ENCODE measurements at regions not wholly inside any gene's neighbourhood (a gene's known extent, or its start where the extent isn't known, plus 50 kb on each side); places are given as distances from the start of the nearest gene placed in this dataset.

DNA sequence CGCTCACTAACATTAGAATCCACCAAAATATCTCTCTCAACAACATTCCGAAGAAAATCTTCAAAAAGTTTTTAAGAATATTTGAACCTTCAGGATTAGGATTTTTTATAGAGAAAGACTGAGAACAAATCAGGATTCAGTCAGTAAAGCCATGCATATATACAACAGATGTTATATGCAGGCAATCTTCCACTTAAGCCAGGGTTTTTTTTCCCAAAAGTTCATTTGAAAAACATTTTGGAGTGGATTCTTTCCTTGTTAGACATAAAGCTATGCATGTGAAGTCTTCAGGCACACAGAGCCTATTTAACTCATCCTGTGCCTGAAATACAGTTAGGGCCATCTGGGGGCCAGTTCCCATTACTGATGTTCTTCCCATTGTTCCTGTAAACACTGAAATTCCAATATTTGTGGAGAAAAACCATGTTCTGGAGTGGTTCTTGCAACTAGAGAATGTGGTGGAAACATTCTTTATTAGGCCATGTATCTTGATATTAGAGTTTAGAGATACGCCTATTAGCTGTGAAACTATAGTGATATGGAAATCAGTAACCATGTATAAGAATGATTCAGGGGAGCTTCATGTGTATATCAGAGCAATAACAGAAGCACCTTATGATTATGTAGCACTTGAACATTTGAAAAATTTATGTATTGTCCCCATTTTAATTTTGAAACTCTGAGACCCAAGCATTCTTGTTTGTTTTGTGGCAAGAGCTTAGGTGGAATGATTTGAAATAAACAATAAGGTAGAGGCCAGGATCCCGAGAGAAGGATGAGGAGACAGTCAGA is 61.7 kb downstream of the PLEKHG1 start:
- no peak overlapping the region for H3K27ac ChIP-seq
- TF ChIP-seq, protein P1, sequence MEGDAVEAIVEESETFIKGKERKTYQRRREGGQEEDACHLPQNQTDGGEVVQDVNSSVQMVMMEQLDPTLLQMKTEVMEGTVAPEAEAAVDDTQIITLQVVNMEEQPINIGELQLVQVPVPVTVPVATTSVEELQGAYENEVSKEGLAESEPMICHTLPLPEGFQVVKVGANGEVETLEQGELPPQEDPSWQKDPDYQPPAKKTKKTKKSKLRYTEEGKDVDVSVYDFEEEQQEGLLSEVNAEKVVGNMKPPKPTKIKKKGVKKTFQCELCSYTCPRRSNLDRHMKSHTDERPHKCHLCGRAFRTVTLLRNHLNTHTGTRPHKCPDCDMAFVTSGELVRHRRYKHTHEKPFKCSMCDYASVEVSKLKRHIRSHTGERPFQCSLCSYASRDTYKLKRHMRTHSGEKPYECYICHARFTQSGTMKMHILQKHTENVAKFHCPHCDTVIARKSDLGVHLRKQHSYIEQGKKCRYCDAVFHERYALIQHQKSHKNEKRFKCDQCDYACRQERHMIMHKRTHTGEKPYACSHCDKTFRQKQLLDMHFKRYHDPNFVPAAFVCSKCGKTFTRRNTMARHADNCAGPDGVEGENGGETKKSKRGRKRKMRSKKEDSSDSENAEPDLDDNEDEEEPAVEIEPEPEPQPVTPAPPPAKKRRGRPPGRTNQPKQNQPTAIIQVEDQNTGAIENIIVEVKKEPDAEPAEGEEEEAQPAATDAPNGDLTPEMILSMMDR (conservative IDR thresholded peaks at IDR 0.05), result no peak

DNA sequence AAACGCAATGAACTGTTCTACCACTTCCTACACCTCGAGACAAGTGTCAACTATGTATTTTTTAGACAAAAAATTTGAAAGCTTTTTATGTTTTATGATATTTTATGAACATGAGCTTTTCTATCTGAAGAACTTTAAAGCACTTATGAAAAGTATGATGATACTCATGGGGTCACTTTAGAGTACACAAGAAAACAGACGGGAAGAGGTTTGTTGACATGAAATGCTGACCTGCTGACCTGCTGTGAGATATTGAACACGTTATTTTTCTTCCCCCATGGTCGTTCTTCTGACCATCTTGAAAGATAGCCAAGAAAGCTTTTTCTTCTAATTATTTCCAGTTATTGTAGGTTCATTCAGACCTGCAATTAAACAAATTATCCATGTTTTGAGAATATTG is 63.1 kb downstream of the PLEKHG1 start:
- TF ChIP-seq, protein P1 (conservative IDR thresholded peaks at IDR 0.05), result no peak

DNA sequence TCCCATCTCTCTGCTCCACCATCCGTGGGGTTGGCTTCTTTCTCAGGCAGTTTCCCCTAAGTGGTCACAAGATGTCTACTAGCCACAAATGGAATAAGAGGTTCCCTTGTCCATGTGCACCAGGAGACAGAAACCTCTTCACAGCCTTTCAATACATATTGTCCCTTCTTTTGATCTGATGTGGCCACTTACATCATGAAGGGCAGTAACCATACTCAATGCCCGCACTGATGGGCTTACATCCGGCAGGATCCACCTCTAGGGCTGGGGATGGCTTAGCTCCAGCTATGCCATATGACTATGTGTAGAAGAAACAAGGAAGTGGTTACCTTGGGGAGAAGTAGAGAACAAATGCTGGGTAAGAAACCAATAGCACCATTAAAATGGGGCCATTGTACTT is 64.4 kb downstream of the PLEKHG1 start:
- TF ChIP-seq, protein P1 (conservative IDR thresholded peaks at IDR 0.05), result no peak
- no peak overlapping the region for H3K27ac ChIP-seq

More for the DNA sequence above, 63.1 kb downstream of the PLEKHG1 start:
- no peak overlapping the region for H3K27ac ChIP-seq

DNA sequence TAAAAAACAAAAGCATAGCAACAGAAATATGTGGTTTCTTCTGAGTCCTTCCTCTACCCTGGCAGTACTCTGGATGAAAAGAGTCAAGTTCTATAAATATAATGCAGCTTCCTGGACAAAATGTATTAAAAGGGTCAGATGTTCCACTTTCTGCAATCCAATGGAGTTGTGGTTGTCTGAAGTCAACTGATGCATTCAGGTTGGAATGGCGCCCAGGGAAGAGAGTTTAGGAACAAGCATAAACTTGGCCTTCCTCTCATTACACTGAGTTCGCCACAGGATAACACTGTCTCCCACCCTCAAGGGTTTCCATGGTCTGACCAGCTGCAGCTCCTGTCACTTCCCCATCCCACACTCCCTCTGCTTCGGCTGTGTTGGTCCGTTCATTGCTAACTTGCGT is 66.4 kb downstream of the PLEKHG1 start:
- TF ChIP-seq, protein P1 (conservative IDR thresholded peaks at IDR 0.05), result no peak
- no peak overlapping the region for H3K27ac ChIP-seq

DNA sequence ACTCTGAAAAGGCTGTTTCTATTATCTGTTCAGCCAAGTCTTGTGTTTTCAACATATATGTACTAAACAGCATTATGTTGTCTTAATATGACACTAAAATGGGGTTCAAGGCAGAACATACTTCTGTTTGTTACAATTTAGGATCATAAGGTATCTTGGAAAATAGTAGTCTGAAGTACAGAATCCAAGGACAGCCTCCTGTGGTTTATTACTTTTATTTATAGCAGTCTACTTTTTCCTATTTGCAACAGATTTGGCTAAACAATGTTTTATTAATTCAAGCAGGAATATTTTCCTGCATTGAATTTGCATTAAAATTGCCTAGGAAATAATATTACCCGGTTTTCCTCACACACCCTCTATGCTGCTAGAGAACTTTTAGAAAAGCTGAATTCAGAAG is 67.7 kb downstream of the PLEKHG1 start:
- TF ChIP-seq, protein P1 (conservative IDR thresholded peaks at IDR 0.05), result no peak
- H3K27ac ChIP-seq, result peak overlapping the region; percentile 57; the same call in 1 of the 2 replicates

DNA sequence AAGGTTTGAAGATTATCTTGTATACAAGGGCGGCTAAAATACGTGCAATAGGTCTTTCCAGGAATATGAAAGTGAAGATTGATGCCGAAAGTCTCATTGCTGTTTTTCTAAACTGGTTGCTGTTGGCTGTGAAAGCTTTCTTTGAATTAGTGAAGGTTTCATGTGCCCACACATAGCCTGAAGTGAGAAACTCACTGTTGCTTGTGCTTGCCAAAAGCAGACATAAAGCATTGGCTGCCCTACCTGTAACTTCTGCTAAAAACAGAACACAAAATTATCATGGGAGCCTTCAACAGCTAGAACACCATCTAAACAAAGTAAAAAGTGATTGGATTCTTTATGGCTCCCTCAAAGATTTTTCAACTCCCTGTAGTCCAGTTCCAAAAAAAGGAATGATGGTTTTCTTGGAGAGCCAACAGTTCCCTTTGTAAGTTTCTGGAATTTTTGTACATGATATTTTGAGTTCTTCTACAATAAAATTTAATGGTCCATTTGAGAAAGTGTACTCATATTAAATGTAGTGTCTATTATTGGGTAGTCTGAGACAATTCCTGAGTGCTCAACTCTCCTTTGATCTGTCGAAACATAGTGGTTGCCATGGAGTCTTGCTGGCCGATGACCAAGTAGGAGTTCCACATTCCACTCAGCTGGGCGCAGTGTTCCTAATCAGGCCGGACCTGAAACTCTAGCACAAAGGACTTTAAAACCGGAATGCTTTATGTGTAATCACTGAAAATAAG is 68.5 kb downstream of the PLEKHG1 start:
- TF ChIP-seq, protein P1 (conservative IDR thresholded peaks at IDR 0.05), result peak; percentile 19; the same call in 1 of the 2 replicates
- peak overlapping the region; percentile 57 for H3K27ac ChIP-seq

DNA sequence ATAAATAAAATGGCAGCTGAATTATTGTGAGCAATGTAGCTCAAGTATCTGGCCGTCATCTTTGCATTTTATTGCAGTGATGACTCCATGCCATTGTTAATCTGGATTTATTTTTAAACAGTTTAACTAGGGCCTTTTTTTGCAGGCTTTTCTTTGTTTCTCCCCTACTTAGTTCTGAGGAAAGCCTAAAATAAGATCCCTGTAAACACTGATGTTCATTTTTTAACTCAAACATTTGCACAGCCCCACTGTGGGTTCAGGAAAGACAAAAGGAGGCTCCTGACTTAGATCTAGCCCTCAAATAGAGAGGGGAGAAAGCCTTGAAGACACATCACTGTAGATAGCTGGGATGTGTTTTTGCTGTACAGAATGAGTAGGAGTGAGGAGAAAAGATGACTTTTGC is 69.2 kb downstream of the PLEKHG1 start:
- TF ChIP-seq, protein P1 (conservative IDR thresholded peaks at IDR 0.05), result no peak
- H3K27ac ChIP-seq, result peak overlapping the region; percentile 57

Measured in VCaP (cell line).